ENCODE measurements at regions not wholly inside any gene's neighbourhood (a gene's known extent, or its start where the extent isn't known, plus 50 kb on each side); places are given as distances from the start of the nearest gene placed in this dataset.

DNA sequence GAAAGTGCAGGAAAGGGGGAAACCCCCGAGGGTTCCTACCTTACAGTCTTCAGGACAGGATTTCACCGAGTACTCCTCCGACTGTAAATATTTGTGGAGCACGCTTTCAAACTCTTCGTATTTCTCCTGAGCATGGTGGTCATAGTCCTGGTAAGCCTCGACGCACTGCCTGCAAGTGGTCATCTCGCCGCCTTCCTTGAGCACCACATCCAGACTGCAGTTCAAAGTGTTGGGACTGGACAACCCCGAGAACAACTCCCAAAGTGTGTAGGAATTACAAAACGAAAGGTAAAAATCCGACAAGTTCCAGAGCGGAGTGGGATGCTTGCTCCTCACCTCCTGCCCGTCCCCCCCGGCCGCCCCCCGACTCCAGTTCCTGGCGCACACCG, 349.7 kb downstream of the LIG4 start:
- TF ChIP-seq, protein P1, sequence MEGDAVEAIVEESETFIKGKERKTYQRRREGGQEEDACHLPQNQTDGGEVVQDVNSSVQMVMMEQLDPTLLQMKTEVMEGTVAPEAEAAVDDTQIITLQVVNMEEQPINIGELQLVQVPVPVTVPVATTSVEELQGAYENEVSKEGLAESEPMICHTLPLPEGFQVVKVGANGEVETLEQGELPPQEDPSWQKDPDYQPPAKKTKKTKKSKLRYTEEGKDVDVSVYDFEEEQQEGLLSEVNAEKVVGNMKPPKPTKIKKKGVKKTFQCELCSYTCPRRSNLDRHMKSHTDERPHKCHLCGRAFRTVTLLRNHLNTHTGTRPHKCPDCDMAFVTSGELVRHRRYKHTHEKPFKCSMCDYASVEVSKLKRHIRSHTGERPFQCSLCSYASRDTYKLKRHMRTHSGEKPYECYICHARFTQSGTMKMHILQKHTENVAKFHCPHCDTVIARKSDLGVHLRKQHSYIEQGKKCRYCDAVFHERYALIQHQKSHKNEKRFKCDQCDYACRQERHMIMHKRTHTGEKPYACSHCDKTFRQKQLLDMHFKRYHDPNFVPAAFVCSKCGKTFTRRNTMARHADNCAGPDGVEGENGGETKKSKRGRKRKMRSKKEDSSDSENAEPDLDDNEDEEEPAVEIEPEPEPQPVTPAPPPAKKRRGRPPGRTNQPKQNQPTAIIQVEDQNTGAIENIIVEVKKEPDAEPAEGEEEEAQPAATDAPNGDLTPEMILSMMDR (conservative IDR thresholded peaks at IDR 0.05; ENCODE audit: low read depth, low read length): no peak
- TF ChIP-seq EZH2 (IDR thresholded peaks at IDR 0.05; ENCODE audit: borderline replicate concordance, low read depth, low read length, poor library complexity, severe bottlenecking): no peak

Measured in A673 (cell line).